G401.6 (cell line): ENCODE measurements at regions not wholly inside any gene's neighbourhood (a gene's known extent, or its start where the extent isn't known, plus 50 kb on each side); places are given as distances from the start of the nearest gene placed in this dataset.

Experiments
- FAIRE-seq: peaks from 2 replicates; lab custom pipeline; 2012; peaks lifted over from hg19 to GRCh38; lab: Jason Lieb, UNC

GRCh38 chr12:126602612-126603011, 1537.4 kb downstream of the AACS start:
- no peak for FAIRE-seq

- no peak for FAIRE-seq
Measured at GRCh38 chr12:126607157-126607556, 1541.9 kb downstream of the AACS start.

- no peak for FAIRE-seq
Measured at GRCh38 chr12:126607867-126608266, 1542.6 kb downstream of the AACS start.

- FAIRE-seq, result no peak
Measured at GRCh38 chr12:126608607-126609175, 1543.5 kb downstream of the AACS start.

GRCh38 chr12:126616441-126616840, 1551.2 kb downstream of the AACS start:
- FAIRE-seq, result no peak

- no peak for FAIRE-seq
Measured at GRCh38 chr12:126617312-126617711, 1552.1 kb downstream of the AACS start.

GRCh38 chr12:126627596-126627995, 1562.4 kb downstream of the AACS start:
- no peak for FAIRE-seq

GRCh38 chr12:126636821-126637220, 1571.6 kb downstream of the AACS start:
- FAIRE-seq, result no peak

- no peak for FAIRE-seq
Measured at GRCh38 chr12:126644236-126645020, 1579.2 kb downstream of the AACS start.

- FAIRE-seq, result no peak
Measured at GRCh38 chr12:126648074-126648473, 1582.8 kb downstream of the AACS start.

- FAIRE-seq, result no peak
Measured at GRCh38 chr12:126651133-126651532, 1585.9 kb downstream of the AACS start.

GRCh38 chr12:126663304-126664094, 1598.3 kb downstream of the AACS start:
- no peak for FAIRE-seq

GRCh38 chr12:126667339-126667738, 1599.6 kb upstream of the TMEM132C start:
- no peak for FAIRE-seq

GRCh38 chr12:126668538-126668937, 1598.4 kb upstream of the TMEM132C start:
- FAIRE-seq, result no peak

GRCh38 chr12:126668961-126669360, 1598.0 kb upstream of the TMEM132C start:
- FAIRE-seq, result no peak

- no peak for FAIRE-seq
Measured at GRCh38 chr12:126676434-126676833, 1590.5 kb upstream of the TMEM132C start.

GRCh38 chr12:126681676-126682075, 1585.3 kb upstream of the TMEM132C start:
- no peak for FAIRE-seq

GRCh38 chr12:126684703-126685102, 1582.3 kb upstream of the TMEM132C start:
- no peak for FAIRE-seq

- FAIRE-seq, result no peak
Measured at GRCh38 chr12:126685636-126686035, 1581.3 kb upstream of the TMEM132C start.

GRCh38 chr12:126688556-126688955, 1578.4 kb upstream of the TMEM132C start:
- no peak for FAIRE-seq

- no peak for FAIRE-seq
Measured at GRCh38 chr12:126700096-126700495, 1566.9 kb upstream of the TMEM132C start.

- FAIRE-seq, result no peak
Measured at GRCh38 chr12:126704609-126705008, 1562.4 kb upstream of the TMEM132C start.

GRCh38 chr12:126706300-126706699, 1560.7 kb upstream of the TMEM132C start:
- no peak for FAIRE-seq
